ENCODE measurements at regions not wholly inside any gene's neighbourhood (a gene's known extent, or its start where the extent isn't known, plus 50 kb on each side); places are given as distances from the start of the nearest gene placed in this dataset.

GRCh38 chr5:66503203-66503789 lies 92.9 kb upstream of the MAST4 start:
- DNase-seq, result no peak

GRCh38 chr5:66507106-66507505 lies 89.1 kb upstream of the MAST4 start:
- DNase-seq, result no peak

GRCh38 chr5:66511491-66511890 lies 84.7 kb upstream of the MAST4 start:
- no peak for DNase-seq

GRCh38 chr5:66513130-66513529 lies 83.1 kb upstream of the MAST4 start:
- no peak for DNase-seq

- no peak for DNase-seq
Measured at GRCh38 chr5:66515209-66515608, 81.0 kb upstream of the MAST4 start.

- no peak for DNase-seq
Measured at GRCh38 chr5:66516550-66516949, 79.6 kb upstream of the MAST4 start.

GRCh38 chr5:66517351-66517750 lies 78.8 kb upstream of the MAST4 start:
- no peak for DNase-seq

GRCh38 chr5:66518052-66518451 lies 78.1 kb upstream of the MAST4 start:
- DNase-seq, result no peak

GRCh38 chr5:66518753-66519152 lies 77.4 kb upstream of the MAST4 start:
- no peak for DNase-seq

GRCh38 chr5:66519626-66520025 lies 76.6 kb upstream of the MAST4 start:
- DNase-seq, result no peak

GRCh38 chr5:66520854-66521253 lies 75.3 kb upstream of the MAST4 start:
- no peak for DNase-seq

GRCh38 chr5:66527478-66528035 lies 68.6 kb upstream of the MAST4 start:
- no peak for DNase-seq

GRCh38 chr5:66529182-66529581 lies 67.0 kb upstream of the MAST4 start:
- DNase-seq, result no peak

- DNase-seq, result no peak
Measured at GRCh38 chr5:66529704-66530103, 66.5 kb upstream of the MAST4 start.

GRCh38 chr5:66538126-66538525 lies 58.1 kb upstream of the MAST4 start:
- no peak for DNase-seq

GRCh38 chr5:66538531-66538930 lies 57.7 kb upstream of the MAST4 start:
- DNase-seq, result no peak

- DNase-seq, result no peak
Measured at GRCh38 chr5:66540078-66540477, 56.1 kb upstream of the MAST4 start.

GRCh38 chr5:66542711-66543110 lies 53.5 kb upstream of the MAST4 start:
- DNase-seq, result no peak
